ENCODE measurements at regions not wholly inside any gene's neighbourhood (a gene's known extent, or its start where the extent isn't known, plus 50 kb on each side); places are given as distances from the start of the nearest gene placed in this dataset.

GRCh38 chr17:36730095-36730808 lies 128.9 kb downstream of the MRM1 start:
- DNase-seq, result no peak

GRCh38 chr17:36730857-36731490 lies 129.6 kb downstream of the MRM1 start:
- no peak for DNase-seq

GRCh38 chr17:36731811-36732210 lies 130.4 kb downstream of the MRM1 start:
- DNase-seq, result no peak

- DNase-seq, result no peak
These were observed 131.0 kb downstream of the MRM1 start for GRCh38 chr17:36732351-36732750.

- no peak for DNase-seq
These were observed 135.1 kb downstream of the MRM1 start for GRCh38 chr17:36736201-36737156.

- no peak for DNase-seq
These were observed 137.8 kb downstream of the MRM1 start for GRCh38 chr17:36739208-36739607.

GRCh38 chr17:36740157-36740556 lies 138.8 kb downstream of the MRM1 start:
- DNase-seq, result no peak

GRCh38 chr17:36741019-36741902 lies 139.9 kb downstream of the MRM1 start:
- no peak for DNase-seq

- no peak for DNase-seq
These were observed 141.1 kb downstream of the MRM1 start for GRCh38 chr17:36742267-36743000.

GRCh38 chr17:36743130-36743529 lies 141.7 kb downstream of the MRM1 start:
- DNase-seq, result no peak

- no peak for DNase-seq
These were observed 145.1 kb downstream of the MRM1 start for GRCh38 chr17:36746381-36747053.

- DNase-seq, result no peak
These were observed 146.5 kb downstream of the MRM1 start for GRCh38 chr17:36747861-36748260.

GRCh38 chr17:36748272-36748671 lies 146.9 kb downstream of the MRM1 start:
- DNase-seq, result no peak

- no peak for DNase-seq
These were observed 148.1 kb downstream of the MRM1 start for GRCh38 chr17:36749493-36749892.

GRCh38 chr17:36750316-36750885 lies 149.0 kb downstream of the MRM1 start:
- DNase-seq, result no peak

GRCh38 chr17:36752096-36752888 lies 150.9 kb downstream of the MRM1 start:
- no peak for DNase-seq

- DNase-seq, result peak; percentile 69
These were observed 154.2 kb downstream of the MRM1 start for GRCh38 chr17:36755586-36755985.

- no peak for DNase-seq
These were observed 155.3 kb downstream of the MRM1 start for GRCh38 chr17:36756695-36757094.

- DNase-seq, result no peak
These were observed 159.0 kb downstream of the MRM1 start for GRCh38 chr17:36760425-36760824.
